Erythroblast (primary cell): ENCODE measurements at regions not wholly inside any gene's neighbourhood (a gene's known extent, or its start where the extent isn't known, plus 50 kb on each side); places are given as distances from the start of the nearest gene placed in this dataset.

ENCODE experiments used
- GATA1 ChIP-seq: IDR thresholded peaks from 2 replicates; pipeline ENCODE4 v1.6.1; 2011; ENCODE audit warnings: low read depth, mild to moderate bottlenecking, control low read depth, low read length, moderate library complexity
- POLR2A ChIP-seq: IDR thresholded peaks from 2 replicates; pipeline ENCODE4 v1.6.1; 2011; ENCODE audit warnings: mild to moderate bottlenecking, low read length

GRCh38 chr9:119959846-119960545 lies 590.8 kb upstream of the BRINP1 start:
- TF ChIP-seq POLR2A (no peak), GATA1 (no peak)
